Activated CD8-positive, alpha-beta T cell treated with anti-CD3 and anti-CD28 coated beads for 36 hours (primary cell): ENCODE measurements at regions not wholly inside any gene's neighbourhood (a gene's known extent, or its start where the extent isn't known, plus 50 kb on each side); places are given as distances from the start of the nearest gene placed in this dataset.

Experiments used
- ATAC-seq: fragments of 200-7000 bp; cut with Tn5 transposase; one replicate; pipeline ENCODE4 v1.10.0; 2021; ENCODE audit warnings: mild to moderate bottlenecking, moderate library complexity
- CTCF ChIA-PET: fragments of 350-600 bp; sonication (Branson Sonifier 250); formaldehyde crosslinking; loops from one replicate; lab custom pipeline; 2021; ENCODE audit warnings: antibody characterized with exemption; lab: Charles Lee
- POLR2A ChIA-PET: fragments of 350-600 bp; sonication (Branson Sonifier 250); formaldehyde crosslinking; loops from one replicate; lab custom pipeline; 2021; ENCODE audit warnings: antibody characterized with exemption; lab: Charles Lee
- DNase-seq: peaks from one replicate; pipeline ENCODE4 v3.0.0-alpha.2; 2020
- H3K27ac Mint-ChIP-seq: one replicate; pipeline ENCODE4 v1.8.0; 2021; ENCODE audit warnings: mild to moderate bottlenecking, mixed read lengths
- H3K27me3 Mint-ChIP-seq: one replicate; pipeline ENCODE4 v1.8.0; 2021; ENCODE audit warnings: mixed read lengths
- H3K36me3 Mint-ChIP-seq: one replicate; pipeline ENCODE4 v1.8.0; 2021; ENCODE audit warnings: low read depth, mixed read lengths
- H3K4me1 Mint-ChIP-seq: one replicate; pipeline ENCODE4 v1.8.0; 2021; ENCODE audit warnings: low read depth, mixed read lengths
- H3K4me3 Mint-ChIP-seq: one replicate; pipeline ENCODE4 v1.8.0; 2021; ENCODE audit warnings: mild to moderate bottlenecking, moderate library complexity, mixed read lengths
- H3K9me3 Mint-ChIP-seq: one replicate; pipeline ENCODE4 v1.8.0; 2021; ENCODE audit warnings: mixed read lengths
- CTCF ChIP-seq: fragments of 200-600 bp; IDR thresholded peaks from one replicate; pipeline ENCODE4 v1.8.0; 2022; ENCODE audit warnings: antibody characterized with exemption, mild to moderate bottlenecking
- intact Hi-C: fragments of 100-400 bp; cut with micrococcal nuclease; formaldehyde crosslinking; loops from one replicate; pipeline ENCODE4 v1.10.0; 2022

GRCh38 chr2:239532250-239532649, 131.4 kb upstream of the HDAC4 start:
- intact Hi-C loops = no loop called here
- no peak for DNase-seq
- H3K4me1 Mint-ChIP-seq = no peaks in the 10 kb centered on the region
- no peak overlapping the region for H3K4me3 Mint-ChIP-seq
- POLR2A ChIA-PET = no interaction called here
- peaks cover 4% of the 10 kb centered on the region for H3K9me3 Mint-ChIP-seq
- no peak for ATAC-seq
- no peak overlapping the region for H3K27ac Mint-ChIP-seq
- peaks cover 2% of the 10 kb centered on the region for H3K27me3 Mint-ChIP-seq
- no peak for TF ChIP-seq CTCF
- CTCF ChIA-PET = no interaction called here
- H3K36me3 Mint-ChIP-seq = no peaks in the 10 kb centered on the region

GRCh38 chr2:239531456-239532241, 130.8 kb upstream of the HDAC4 start:
- ATAC-seq = no peak
- ChIA-PET POLR2A (no interaction called here), CTCF (no interaction called here)
- Mint-ChIP-seq H3K4me1 (no peaks in the 10 kb centered on the region), H3K4me3 (no peak overlapping the region), H3K27me3 (peaks cover 2% of the 10 kb centered on the region), H3K27ac (no peak overlapping the region), H3K36me3 (no peaks in the 10 kb centered on the region), H3K9me3 (peaks cover 4% of the 10 kb centered on the region)
- TF ChIP-seq CTCF = no peak
- intact Hi-C loops = no loop called here
- no peak for DNase-seq

- H3K27ac Mint-ChIP-seq = no peak overlapping the region
- POLR2A ChIA-PET = no interaction called here
- TF ChIP-seq CTCF = no peak
- ATAC-seq = no peak
- no peak for DNase-seq
- H3K9me3 Mint-ChIP-seq = peaks cover 4% of the 10 kb centered on the region
- H3K4me3 Mint-ChIP-seq = no peak overlapping the region
- H3K36me3 Mint-ChIP-seq = no peaks in the 10 kb centered on the region
- H3K27me3 Mint-ChIP-seq = peaks cover 2% of the 10 kb centered on the region
- CTCF ChIA-PET = no interaction called here
- H3K4me1 Mint-ChIP-seq = no peaks in the 10 kb centered on the region
- intact Hi-C loops = no loop called here
Measured at GRCh38 chr2:239530749-239531316, 130.0 kb upstream of the HDAC4 start.

GRCh38 chr2:239529313-239530015, 128.6 kb upstream of the HDAC4 start:
- Mint-ChIP-seq H3K4me1 (no peaks in the 10 kb centered on the region), H3K27me3 (peaks cover 2% of the 10 kb centered on the region), H3K27ac (no peak overlapping the region), H3K36me3 (no peaks in the 10 kb centered on the region), H3K4me3 (no peak overlapping the region), H3K9me3 (no peaks in the 10 kb centered on the region)
- no peak for TF ChIP-seq CTCF
- ATAC-seq (no peak), DNase-seq (no peak)
- intact Hi-C loops = no loop called here
- POLR2A ChIA-PET = no interaction called here
- CTCF ChIA-PET = no interaction called here

- Mint-ChIP-seq H3K27ac (no peak overlapping the region), H3K36me3 (no peaks in the 10 kb centered on the region), H3K4me3 (no peak overlapping the region), H3K4me1 (no peaks in the 10 kb centered on the region), H3K9me3 (no peaks in the 10 kb centered on the region), H3K27me3 (peaks cover 2% of the 10 kb centered on the region)
- ChIA-PET CTCF (no interaction called here), POLR2A (no interaction called here)
- ATAC-seq (no peak), DNase-seq (no peak)
- intact Hi-C loops = no loop called here
- TF ChIP-seq CTCF = no peak
Measured at GRCh38 chr2:239528883-239529282, 128.1 kb upstream of the HDAC4 start.
